T-helper 2 cell treated with Interferon-gamma antibody and Interleukin-4, amounts not matched to agents 5 μg/mL and 100 μg/mL, for 36 hours (primary cell): ENCODE measurements at regions not wholly inside any gene's neighbourhood (a gene's known extent, or its start where the extent isn't known, plus 50 kb on each side); places are given as distances from the start of the nearest gene placed in this dataset.

ENCODE experiments used
- DNase-seq: peaks from one replicate; pipeline ENCODE4 v3.0.0; 2021; ENCODE audit warnings: low spot score
- H3K27ac Mint-ChIP-seq: one replicate; pipeline ENCODE4 v1.8.0; 2021; ENCODE audit warnings: mild to moderate bottlenecking, mixed read lengths
- H3K27me3 Mint-ChIP-seq: one replicate; pipeline ENCODE4 v1.8.0; 2021; ENCODE audit warnings: low read depth, mixed read lengths
- H3K36me3 Mint-ChIP-seq: one replicate; pipeline ENCODE4 v1.8.0; 2021; ENCODE audit warnings: low read depth, mixed read lengths
- H3K4me1 Mint-ChIP-seq: one replicate; pipeline ENCODE4 v1.8.0; 2021; ENCODE audit warnings: low read depth, mixed read lengths
- H3K4me3 Mint-ChIP-seq: one replicate; pipeline ENCODE4 v1.8.0; 2022; ENCODE audit warnings: mild to moderate bottlenecking, moderate library complexity, mixed read lengths
- H3K9me3 Mint-ChIP-seq: one replicate; pipeline ENCODE4 v1.8.0; 2021; ENCODE audit warnings: mixed read lengths

- Mint-ChIP-seq H3K27ac (no peak overlapping the region), H3K4me3 (no peak overlapping the region), H3K36me3 (no peaks in the 10 kb centered on the region), H3K27me3 (no peaks in the 10 kb centered on the region), H3K9me3 (no peaks in the 10 kb centered on the region), H3K4me1 (no peaks in the 10 kb centered on the region)
- no peak for DNase-seq
These were observed 477.5 kb upstream of the DAB1 start for GRCh38 chr1:57901208-57901919.

GRCh38 chr1:57898531-57898930 is 474.7 kb upstream of the DAB1 start:
- DNase-seq: no peak
- Mint-ChIP-seq H3K4me3 (no peak overlapping the region), H3K9me3 (no peaks in the 10 kb centered on the region), H3K27ac (no peak overlapping the region), H3K27me3 (no peaks in the 10 kb centered on the region), H3K4me1 (no peaks in the 10 kb centered on the region), H3K36me3 (no peaks in the 10 kb centered on the region)

GRCh38 chr1:57897581-57897980 is 473.7 kb upstream of the DAB1 start:
- DNase-seq: no peak
- no peaks in the 10 kb centered on the region for H3K9me3 Mint-ChIP-seq
- no peaks in the 10 kb centered on the region for H3K27me3 Mint-ChIP-seq
- no peaks in the 10 kb centered on the region for H3K4me1 Mint-ChIP-seq
- no peak overlapping the region for H3K27ac Mint-ChIP-seq
- H3K36me3 Mint-ChIP-seq: no peaks in the 10 kb centered on the region
- no peak overlapping the region for H3K4me3 Mint-ChIP-seq

DNA sequence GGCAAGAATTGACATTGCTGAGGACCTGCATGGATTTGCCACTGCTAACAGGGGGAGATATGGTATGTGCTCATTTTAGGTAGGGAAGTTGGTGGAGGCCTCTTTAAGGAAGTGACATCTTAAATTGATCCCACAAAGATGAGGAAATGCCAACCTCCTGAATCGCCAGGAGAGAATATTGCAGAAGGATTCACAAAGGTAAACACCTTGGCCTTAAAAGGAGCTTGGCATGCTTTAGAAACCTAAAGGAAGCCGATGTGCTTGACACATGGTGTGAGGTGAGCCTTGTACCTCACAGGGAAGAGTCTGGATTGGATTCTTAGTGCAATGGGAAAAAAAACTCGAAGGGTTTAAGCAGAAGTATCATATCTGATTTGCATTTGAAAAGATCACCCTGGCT is 470.5 kb upstream of the DAB1 start:
- DNase-seq: no peak
- Mint-ChIP-seq H3K27ac (no peak overlapping the region), H3K27me3 (no peaks in the 10 kb centered on the region), H3K36me3 (no peaks in the 10 kb centered on the region), H3K4me1 (no peaks in the 10 kb centered on the region), H3K4me3 (no peak overlapping the region), H3K9me3 (no peaks in the 10 kb centered on the region)

GRCh38 chr1:57889676-57890320 is 465.9 kb upstream of the DAB1 start:
- Mint-ChIP-seq H3K36me3 (no peaks in the 10 kb centered on the region), H3K4me3 (no peak overlapping the region), H3K27me3 (peaks cover 2% of the 10 kb centered on the region), H3K27ac (no peak overlapping the region), H3K9me3 (no peaks in the 10 kb centered on the region), H3K4me1 (no peaks in the 10 kb centered on the region)
- no peak for DNase-seq

- peaks cover 2% of the 10 kb centered on the region for H3K27me3 Mint-ChIP-seq
- no peaks in the 10 kb centered on the region for H3K36me3 Mint-ChIP-seq
- H3K4me3 Mint-ChIP-seq: no peak overlapping the region
- no peaks in the 10 kb centered on the region for H3K9me3 Mint-ChIP-seq
- no peak for DNase-seq
- no peaks in the 10 kb centered on the region for H3K4me1 Mint-ChIP-seq
- no peak overlapping the region for H3K27ac Mint-ChIP-seq
These were observed 464.2 kb upstream of the DAB1 start for GRCh38 chr1:57887964-57888491.

DNA sequence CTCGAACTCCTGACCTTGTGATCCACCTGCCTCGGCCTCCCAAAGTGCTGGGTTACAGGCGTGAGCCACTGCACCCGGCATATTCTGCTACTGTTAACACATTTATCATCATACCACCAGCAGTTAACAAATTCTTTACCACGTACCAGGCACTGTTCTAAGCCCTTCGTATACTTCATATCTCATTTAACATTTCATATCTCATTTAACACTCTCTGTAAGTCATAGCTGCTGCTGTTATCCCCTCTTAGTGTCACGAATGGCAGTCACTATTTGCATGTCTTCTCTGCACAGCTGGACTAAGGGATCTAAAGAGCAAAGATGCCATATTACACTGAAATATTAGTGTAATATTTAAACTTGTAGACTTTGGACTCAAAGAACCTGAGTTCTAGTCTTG is 462.5 kb upstream of the DAB1 start:
- no peak overlapping the region for H3K27ac Mint-ChIP-seq
- H3K4me3 Mint-ChIP-seq: no peak overlapping the region
- H3K27me3 Mint-ChIP-seq: peaks cover 2% of the 10 kb centered on the region
- H3K4me1 Mint-ChIP-seq: no peaks in the 10 kb centered on the region
- no peaks in the 10 kb centered on the region for H3K9me3 Mint-ChIP-seq
- no peaks in the 10 kb centered on the region for H3K36me3 Mint-ChIP-seq
- no peak for DNase-seq

GRCh38 chr1:57883642-57883995 is 459.8 kb upstream of the DAB1 start:
- no peak for DNase-seq
- Mint-ChIP-seq H3K27ac (no peak overlapping the region), H3K36me3 (no peaks in the 10 kb centered on the region), H3K4me1 (no peaks in the 10 kb centered on the region), H3K9me3 (no peaks in the 10 kb centered on the region), H3K27me3 (peaks cover 2% of the 10 kb centered on the region), H3K4me3 (no peak overlapping the region)

DNA sequence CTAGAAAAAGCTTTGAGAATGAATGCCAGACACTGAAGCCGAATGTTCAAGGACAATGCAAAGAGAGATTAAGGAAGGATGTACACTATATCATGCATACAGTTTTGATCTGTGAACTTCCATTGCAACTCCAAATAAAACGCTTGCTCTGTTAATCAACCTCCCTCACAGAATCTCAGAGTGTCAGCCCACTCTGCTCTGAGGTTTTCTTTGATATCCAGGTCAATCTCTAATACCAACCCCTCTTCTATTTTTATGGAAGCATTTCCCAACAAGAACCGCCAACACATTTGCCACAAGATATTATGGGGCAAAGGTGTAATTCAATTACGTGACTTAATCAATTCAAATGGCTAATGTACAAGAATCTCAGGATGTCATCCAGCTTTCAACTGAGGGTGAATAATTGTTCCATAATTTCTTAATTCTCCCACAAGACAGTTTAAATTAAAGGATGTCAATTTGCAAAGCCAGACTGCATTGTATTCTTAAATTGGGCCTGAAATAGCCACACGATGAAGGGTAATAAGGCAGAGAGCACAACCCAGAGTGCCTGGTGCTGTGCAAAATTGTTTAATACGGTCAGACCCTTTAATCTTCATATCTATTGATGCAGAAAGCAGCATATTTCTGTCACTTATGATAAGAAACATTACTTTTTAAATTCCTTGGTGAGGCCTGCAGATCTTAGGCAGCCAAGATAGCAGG is 459.2 kb upstream of the DAB1 start:
- DNase-seq: no peak
- Mint-ChIP-seq H3K4me3 (no peak overlapping the region), H3K9me3 (no peaks in the 10 kb centered on the region), H3K4me1 (no peaks in the 10 kb centered on the region), H3K27me3 (peaks cover 2% of the 10 kb centered on the region), H3K36me3 (no peaks in the 10 kb centered on the region), H3K27ac (no peak overlapping the region)

DNA sequence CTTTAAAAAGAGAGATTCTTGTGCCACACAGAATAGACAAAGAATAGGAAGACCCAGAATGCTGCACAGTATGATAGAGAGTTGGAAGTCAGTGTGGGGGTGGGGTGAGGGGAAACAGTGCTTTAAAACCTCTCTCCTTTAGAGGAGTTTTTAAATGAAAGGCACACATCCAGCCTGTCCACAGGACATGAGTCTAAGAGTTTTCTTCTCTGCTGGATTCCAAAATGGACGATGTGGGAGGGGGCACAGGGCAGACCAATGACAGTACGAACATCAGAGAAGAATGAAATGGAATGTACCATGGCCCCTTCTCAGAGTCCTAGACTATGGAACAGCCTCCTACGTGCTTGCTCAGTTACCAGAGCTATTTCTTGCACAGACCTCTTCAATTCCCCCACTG is 458.2 kb upstream of the DAB1 start:
- no peaks in the 10 kb centered on the region for H3K9me3 Mint-ChIP-seq
- H3K27me3 Mint-ChIP-seq: no peaks in the 10 kb centered on the region
- DNase-seq: no peak
- H3K27ac Mint-ChIP-seq: no peak overlapping the region
- no peaks in the 10 kb centered on the region for H3K4me1 Mint-ChIP-seq
- no peaks in the 10 kb centered on the region for H3K36me3 Mint-ChIP-seq
- no peak overlapping the region for H3K4me3 Mint-ChIP-seq

DNA sequence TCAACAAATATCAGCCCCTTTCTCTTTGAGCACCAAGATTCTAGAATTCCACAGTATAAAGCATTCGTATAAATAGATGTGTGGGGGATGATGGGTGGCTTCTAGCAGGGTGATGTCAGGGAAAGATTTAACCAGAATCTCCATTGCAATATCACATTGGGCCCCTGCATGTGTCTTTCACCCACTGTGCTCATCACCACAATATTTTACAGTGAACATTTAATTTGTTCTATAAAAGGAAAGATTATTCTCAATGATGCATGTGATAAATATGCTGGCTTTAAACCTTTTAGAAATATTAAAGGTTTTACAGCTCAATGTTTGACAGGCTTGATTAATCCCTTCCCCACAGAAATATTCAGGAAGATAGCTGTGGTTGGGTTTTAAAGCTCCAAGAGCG is 457.8 kb upstream of the DAB1 start:
- no peaks in the 10 kb centered on the region for H3K9me3 Mint-ChIP-seq
- no peaks in the 10 kb centered on the region for H3K4me1 Mint-ChIP-seq
- H3K4me3 Mint-ChIP-seq: no peak overlapping the region
- H3K36me3 Mint-ChIP-seq: no peaks in the 10 kb centered on the region
- H3K27me3 Mint-ChIP-seq: no peaks in the 10 kb centered on the region
- H3K27ac Mint-ChIP-seq: no peak overlapping the region
- no peak for DNase-seq

- no peaks in the 10 kb centered on the region for H3K36me3 Mint-ChIP-seq
- no peaks in the 10 kb centered on the region for H3K9me3 Mint-ChIP-seq
- no peak for DNase-seq
- no peak overlapping the region for H3K27ac Mint-ChIP-seq
- no peaks in the 10 kb centered on the region for H3K27me3 Mint-ChIP-seq
- no peaks in the 10 kb centered on the region for H3K4me1 Mint-ChIP-seq
- no peak overlapping the region for H3K4me3 Mint-ChIP-seq
These were observed 455.8 kb upstream of the DAB1 start for GRCh38 chr1:57879700-57880099.

- Mint-ChIP-seq H3K4me1 (no peaks in the 10 kb centered on the region), H3K27me3 (no peaks in the 10 kb centered on the region), H3K27ac (no peak overlapping the region), H3K36me3 (no peaks in the 10 kb centered on the region), H3K4me3 (no peak overlapping the region), H3K9me3 (no peaks in the 10 kb centered on the region)
- no peak for DNase-seq
These were observed 450.6 kb upstream of the DAB1 start for GRCh38 chr1:57874418-57874877.

DNA sequence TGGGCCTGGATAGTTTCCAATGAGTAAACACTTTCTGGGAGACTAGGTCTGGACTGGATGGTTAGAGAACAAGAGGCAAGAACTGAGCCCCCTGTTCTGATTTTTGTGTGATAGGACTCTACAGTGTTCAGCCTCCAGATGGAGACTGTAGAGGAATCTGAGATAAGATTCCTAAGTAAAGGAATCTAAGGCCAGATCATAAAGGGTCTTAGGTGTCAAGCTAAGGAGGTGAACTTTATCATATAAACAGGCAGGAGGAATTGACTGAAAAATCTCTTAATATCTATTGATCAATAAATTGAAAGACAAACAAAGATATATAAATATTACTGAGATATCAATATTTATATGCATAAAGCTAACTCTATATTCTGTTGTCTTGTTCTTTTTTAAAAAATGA is 449.1 kb upstream of the DAB1 start:
- no peak overlapping the region for H3K27ac Mint-ChIP-seq
- no peaks in the 10 kb centered on the region for H3K27me3 Mint-ChIP-seq
- H3K4me1 Mint-ChIP-seq: no peaks in the 10 kb centered on the region
- no peaks in the 10 kb centered on the region for H3K36me3 Mint-ChIP-seq
- no peak overlapping the region for H3K4me3 Mint-ChIP-seq
- DNase-seq: no peak
- H3K9me3 Mint-ChIP-seq: no peaks in the 10 kb centered on the region
